GM23338 (cell line): ENCODE measurements at regions not wholly inside any gene's neighbourhood (a gene's known extent, or its start where the extent isn't known, plus 50 kb on each side); places are given as distances from the start of the nearest gene placed in this dataset.
A peak's percentile ranks its signal among the peaks of the same experiment; 100 is the strongest.

Experiments used
- ATAC-seq: fragments of 200-7000 bp; cut with Tn5 transposase; 3 replicates; pipeline ENCODE4 v1.9.1; 2020
- DNase-seq: peaks from one replicate; pipeline ENCODE4 v3.0.0-alpha.2; 2015; ENCODE audit warnings: low spot score
- H2AFZ ChIP-seq: fragments of 200-600 bp; sonication (generic); 2 replicates; pipeline ENCODE4 v1.8.0; 2016; ENCODE audit warnings: antibody characterized with exemption, mild to moderate bottlenecking, moderate library complexity
- H3F3A ChIP-seq: fragments of 200-600 bp; sonication (generic); replicated peaks from 2 replicates; pipeline ENCODE4 v1.8.0; 2017; ENCODE audit warnings: antibody characterized with exemption, mixed run types, low read depth
- H3K27ac ChIP-seq: fragments of 200-600 bp; sonication (generic); 2 replicates; pipeline ENCODE4 v1.6.1; 2016; ENCODE audit warnings: low read depth
- H3K27me3 ChIP-seq: fragments of 200-600 bp; sonication (generic); 2 replicates; pipeline ENCODE4 v1.8.0; 2016; ENCODE audit warnings: mild to moderate bottlenecking, mixed run types, moderate library complexity; ENCODE audit not compliant: insufficient read depth
- H3K36me3 ChIP-seq: fragments of 200-600 bp; sonication (generic); 2 replicates; pipeline ENCODE4 v1.8.0; 2016; ENCODE audit warnings: mild to moderate bottlenecking; ENCODE audit not compliant: insufficient read depth
- H3K4me1 ChIP-seq: fragments of 200-600 bp; sonication (generic); 2 replicates; pipeline ENCODE4 v1.8.0; 2016; ENCODE audit warnings: mild to moderate bottlenecking, moderate library complexity; ENCODE audit not compliant: insufficient read depth
- H3K4me2 ChIP-seq: fragments of 200-600 bp; sonication (generic); 2 replicates; pipeline ENCODE4 v1.7.1; 2017; ENCODE audit warnings: mixed run types
- H3K4me3 ChIP-seq: fragments of 200-600 bp; sonication (generic); 2 replicates; pipeline ENCODE4 v1.6.1; 2016; ENCODE audit warnings: mixed run types
- H3K79me2 ChIP-seq: fragments of 200-600 bp; sonication (generic); replicated peaks from 2 replicates; pipeline ENCODE4 v1.8.0; 2017; ENCODE audit warnings: mild to moderate bottlenecking; ENCODE audit not compliant: insufficient read depth
- H3K9me2 ChIP-seq: fragments of 200-600 bp; sonication (generic); 2 replicates; pipeline ENCODE4 v1.8.0; 2017; ENCODE audit not compliant: insufficient read depth
- H4K20me1 ChIP-seq: fragments of 200-600 bp; sonication (generic); replicated peaks from 2 replicates; pipeline ENCODE4 v1.8.0; 2017; ENCODE audit warnings: mild to moderate bottlenecking; ENCODE audit not compliant: insufficient read depth
- H3K27ac Mint-ChIP-seq: 2 replicates; pipeline ENCODE4 v1.8.0; 2020; ENCODE audit warnings: inconsistent platforms, mild to moderate bottlenecking, moderate library complexity, mixed read lengths
- H3K27me3 Mint-ChIP-seq: 3 replicates; pipeline ENCODE4 v1.8.0; 2022; ENCODE audit warnings: low read depth, mild to moderate bottlenecking, moderate library complexity, mixed read lengths, inconsistent platforms; ENCODE audit not compliant: insufficient read depth, poor library complexity
- H3K36me3 Mint-ChIP-seq: 3 replicates; pipeline ENCODE4 v1.8.0; 2021; ENCODE audit warnings: low read depth, mild to moderate bottlenecking, inconsistent platforms, moderate library complexity, mixed read lengths
- H3K4me1 Mint-ChIP-seq: 3 replicates; pipeline ENCODE4 v1.8.0; 2020; ENCODE audit warnings: mild to moderate bottlenecking, inconsistent platforms, mixed read lengths
- H3K4me3 Mint-ChIP-seq: 3 replicates; pipeline ENCODE4 v1.8.0; 2021; ENCODE audit warnings: moderate library complexity, mild to moderate bottlenecking, inconsistent platforms, mixed read lengths
- H3K9me3 Mint-ChIP-seq: 3 replicates; pipeline ENCODE4 v1.8.0; 2020; ENCODE audit warnings: moderate library complexity, mild to moderate bottlenecking, inconsistent platforms, mixed read lengths
- CREB1 ChIP-seq: fragments of 250-450 bp; sonication (Bioruptor Pico); IDR thresholded peaks from 2 replicates; pipeline ENCODE4 v1.5.0; 2020; ENCODE audit warnings: low read depth, mild to moderate bottlenecking, moderate library complexity
- CTCF ChIP-seq, 2 experiments: fragments of 200-600 bp in 1 of 2; sonication (generic) in 1 of 2; conservative IDR thresholded peaks; 2 replicates each; pipeline versions ENCODE4 v1.5.1 to v1.6.1; 2016 to 2017; ENCODE audit warnings: antibody characterized with exemption in 2 of 2, low read depth in 2 of 2, mild to moderate bottlenecking in 2 of 2, moderate library complexity in 1 of 2
- ETS1 ChIP-seq: IDR thresholded peaks from 2 replicates; pipeline ENCODE4 v1.6.1; 2016; ENCODE audit warnings: antibody characterized with exemption
- EZH2 ChIP-seq: fragments of 200-600 bp; sonication (generic); IDR thresholded peaks from one replicate; pipeline ENCODE4 v1.8.0; 2017; ENCODE audit warnings: antibody characterized with exemption, mild to moderate bottlenecking, low read depth; ENCODE audit not compliant: unreplicated experiment
- EZH2phosphoT487 ChIP-seq: fragments of 200-600 bp; sonication (generic); IDR thresholded peaks from one replicate; pipeline ENCODE4 v1.8.1; 2018; ENCODE audit warnings: antibody characterized with exemption; ENCODE audit not compliant: unreplicated experiment
- JUNB ChIP-seq: IDR thresholded peaks from one replicate; pipeline ENCODE4 v1.6.1; 2016; ENCODE audit warnings: antibody characterized with exemption; ENCODE audit not compliant: unreplicated experiment
- NANOG ChIP-seq: IDR thresholded peaks from 2 replicates; pipeline ENCODE4 v1.6.1; 2016; ENCODE audit warnings: antibody characterized with exemption, borderline replicate concordance
- POLR2AphosphoS5 ChIP-seq: IDR thresholded peaks from 2 replicates; pipeline ENCODE4 v1.6.1; 2016; ENCODE audit warnings: antibody characterized with exemption, low read depth
- STAT1 ChIP-seq: IDR thresholded peaks from one replicate; pipeline ENCODE4 v1.6.1; 2016; ENCODE audit warnings: antibody characterized with exemption; ENCODE audit not compliant: unreplicated experiment

GRCh38 chr5:82886911-82887310, 190.3 kb downstream of the TMEM167A start (continued):
- TF ChIP-seq JUNB (no peak), EZH2 (no peak), EZH2phosphoT487 (no peak), NANOG (no peak)

GRCh38 chr5:82885627-82886389, 191.4 kb downstream of the TMEM167A start:
- H3K36me3 Mint-ChIP-seq = no peaks in the 10 kb centered on the region; the same call in 2 of the 3 replicates
- no peaks in the 10 kb centered on the region for H3F3A ChIP-seq
- DNase-seq = no peak

More at GRCh38 chr5:82885627-82886389, 191.4 kb downstream of the TMEM167A start:
- peak; percentile 47 for ATAC-seq
- Histone ChIP-seq H3K27ac (no peak overlapping the region), H3K4me3 (no peak overlapping the region), H3K79me2 (no peaks in the 10 kb centered on the region), H4K20me1 (no peaks in the 10 kb centered on the region), H3K4me1 (peaks cover 22% of the 10 kb centered on the region), H3K36me3 (no peaks in the 10 kb centered on the region), H3K9me2 (no peaks in the 10 kb centered on the region), H3K4me2 (no peak overlapping the region), H3K27me3 (no peaks in the 10 kb centered on the region), H2AFZ (no peak overlapping the region)
- Mint-ChIP-seq H3K9me3 (no peaks in the 10 kb centered on the region), H3K27ac (no peak overlapping the region), H3K4me1 (peaks cover 22% of the 10 kb centered on the region), H3K4me3 (no peak overlapping the region), H3K27me3 (peaks cover 2% of the 10 kb centered on the region)
- TF ChIP-seq STAT1 (no peak), NANOG (no peak), CREB1 (CRISPR knock-in tag) (no peak), EZH2phosphoT487 (no peak), ETS1 (no peak), CTCF (conservative IDR thresholded peaks at IDR 0.05; ENCODE audit: low read depth in 2 of 2) (peak; percentile 37 to 57; a peak in 3 of 4 replicates), JUNB (no peak), POLR2AphosphoS5 (no peak)
